ENCODE measurements at regions not wholly inside any gene's neighbourhood (a gene's known extent, or its start where the extent isn't known, plus 50 kb on each side); places are given as distances from the start of the nearest gene placed in this dataset.

DNA sequence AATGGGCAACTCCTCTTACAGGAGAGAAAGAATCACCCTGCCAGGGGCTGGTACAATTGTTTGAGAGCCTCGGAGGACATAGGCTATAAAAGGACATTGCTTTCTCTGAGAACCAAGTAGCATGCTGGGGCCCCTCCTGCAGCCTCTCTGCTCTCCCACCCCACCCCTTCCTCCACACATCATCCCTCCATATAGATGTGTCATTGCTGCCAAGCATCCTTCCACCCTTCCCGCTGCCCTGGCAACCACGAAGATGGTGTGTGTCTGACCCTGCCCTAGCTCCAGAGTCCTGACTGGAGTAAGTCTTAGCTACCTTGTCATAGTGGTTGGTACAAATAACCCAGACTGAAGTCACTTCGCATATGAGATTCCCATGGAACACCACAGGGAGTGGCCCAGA lies 129.7 kb downstream of the SNX5 start:
- intact Hi-C loops (cut with micrococcal nuclease), result no loop called here
- H3K27ac ChIP-seq (replicated peaks), result no peak overlapping the region
- H3K4me3 ChIP-seq, result no peak overlapping the region
- no peaks in the 10 kb centered on the region for H3K27me3 ChIP-seq (ENCODE audit: low read depth)
- no peaks in the 10 kb centered on the region for H3K9me3 ChIP-seq (replicated peaks)
- peaks cover 52% of the 10 kb centered on the region for H3K4me1 ChIP-seq
- no peak for DNase-seq
- H3K36me3 ChIP-seq, result no peaks in the 10 kb centered on the region
- TF ChIP-seq, protein P1, sequence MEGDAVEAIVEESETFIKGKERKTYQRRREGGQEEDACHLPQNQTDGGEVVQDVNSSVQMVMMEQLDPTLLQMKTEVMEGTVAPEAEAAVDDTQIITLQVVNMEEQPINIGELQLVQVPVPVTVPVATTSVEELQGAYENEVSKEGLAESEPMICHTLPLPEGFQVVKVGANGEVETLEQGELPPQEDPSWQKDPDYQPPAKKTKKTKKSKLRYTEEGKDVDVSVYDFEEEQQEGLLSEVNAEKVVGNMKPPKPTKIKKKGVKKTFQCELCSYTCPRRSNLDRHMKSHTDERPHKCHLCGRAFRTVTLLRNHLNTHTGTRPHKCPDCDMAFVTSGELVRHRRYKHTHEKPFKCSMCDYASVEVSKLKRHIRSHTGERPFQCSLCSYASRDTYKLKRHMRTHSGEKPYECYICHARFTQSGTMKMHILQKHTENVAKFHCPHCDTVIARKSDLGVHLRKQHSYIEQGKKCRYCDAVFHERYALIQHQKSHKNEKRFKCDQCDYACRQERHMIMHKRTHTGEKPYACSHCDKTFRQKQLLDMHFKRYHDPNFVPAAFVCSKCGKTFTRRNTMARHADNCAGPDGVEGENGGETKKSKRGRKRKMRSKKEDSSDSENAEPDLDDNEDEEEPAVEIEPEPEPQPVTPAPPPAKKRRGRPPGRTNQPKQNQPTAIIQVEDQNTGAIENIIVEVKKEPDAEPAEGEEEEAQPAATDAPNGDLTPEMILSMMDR (IDR thresholded peaks at IDR 0.05; ENCODE audit: borderline replicate concordance), result no peak

DNA sequence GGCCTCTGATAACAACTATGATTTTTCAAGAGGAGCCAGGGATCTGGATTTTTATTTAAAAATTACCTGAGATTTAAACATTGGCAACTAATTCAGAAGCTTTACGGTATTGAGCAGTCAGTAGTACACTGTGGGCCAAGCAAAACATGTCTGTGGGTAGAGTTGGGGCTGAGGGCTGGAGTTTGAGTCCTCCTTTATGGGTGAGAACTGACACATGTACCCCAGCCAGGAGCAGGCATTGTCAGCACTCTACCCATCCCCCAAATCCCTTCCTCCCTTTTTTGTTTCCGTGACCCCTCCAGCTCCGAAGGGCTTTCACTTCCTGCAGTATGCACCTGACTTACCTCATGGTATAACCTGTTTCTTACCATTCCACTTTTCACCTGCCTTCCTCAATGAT lies 131.4 kb downstream of the SNX5 start:
- Histone ChIP-seq H3K27me3 (ENCODE audit: low read depth) (no peaks in the 10 kb centered on the region), H3K27ac (replicated peaks) (peak overlapping the region; percentile 91), H3K4me3 (no peak overlapping the region), H3K36me3 (no peaks in the 10 kb centered on the region), H3K9me3 (replicated peaks) (no peaks in the 10 kb centered on the region), H3K4me1 (peaks cover 35% of the 10 kb centered on the region)
- intact Hi-C loops (cut with micrococcal nuclease), result no loop called here
- DNase-seq, result no peak
- TF ChIP-seq, protein P1 (IDR thresholded peaks at IDR 0.05; ENCODE audit: borderline replicate concordance), result no peak

DNA sequence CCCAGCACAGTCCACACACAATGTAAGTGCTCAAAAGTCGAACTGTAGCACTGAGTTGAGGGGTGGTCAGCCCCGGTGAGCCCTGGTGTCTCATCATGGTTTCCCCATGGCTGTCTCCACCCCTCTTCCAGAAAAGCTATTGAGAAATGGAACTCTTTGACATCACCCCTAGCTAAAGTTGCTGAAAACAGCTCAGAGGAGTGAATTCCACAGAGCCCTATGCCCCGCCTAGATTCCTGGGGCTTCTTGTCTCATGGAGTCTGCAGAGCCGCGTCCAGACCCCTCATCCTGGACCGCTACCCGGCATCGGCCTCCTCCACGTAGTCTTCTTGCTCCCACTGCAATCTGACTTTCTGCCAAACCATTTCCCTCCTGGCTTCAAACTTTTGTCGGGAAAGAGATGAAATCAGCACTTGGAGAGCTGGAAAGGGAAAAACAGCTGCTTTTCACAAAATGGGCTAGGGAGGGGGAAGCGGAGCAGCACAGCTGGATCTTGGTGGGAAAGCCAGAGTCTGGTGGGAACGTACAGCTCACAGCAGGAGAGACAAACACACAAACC lies 132.2 kb downstream of the SNX5 start:
- H3K4me3 ChIP-seq, result no peak overlapping the region
- no peaks in the 10 kb centered on the region for H3K9me3 ChIP-seq (replicated peaks)
- no peaks in the 10 kb centered on the region for H3K36me3 ChIP-seq
- TF ChIP-seq, protein P1 (IDR thresholded peaks at IDR 0.05; ENCODE audit: borderline replicate concordance), result no peak
- intact Hi-C loops (cut with micrococcal nuclease), result no loop called here
- DNase-seq, result peak; percentile 87
- no peaks in the 10 kb centered on the region for H3K27me3 ChIP-seq (ENCODE audit: low read depth)
- H3K4me1 ChIP-seq, result peaks cover 33% of the 10 kb centered on the region
- peak overlapping the region; percentile 91 for H3K27ac ChIP-seq (replicated peaks)

DNA sequence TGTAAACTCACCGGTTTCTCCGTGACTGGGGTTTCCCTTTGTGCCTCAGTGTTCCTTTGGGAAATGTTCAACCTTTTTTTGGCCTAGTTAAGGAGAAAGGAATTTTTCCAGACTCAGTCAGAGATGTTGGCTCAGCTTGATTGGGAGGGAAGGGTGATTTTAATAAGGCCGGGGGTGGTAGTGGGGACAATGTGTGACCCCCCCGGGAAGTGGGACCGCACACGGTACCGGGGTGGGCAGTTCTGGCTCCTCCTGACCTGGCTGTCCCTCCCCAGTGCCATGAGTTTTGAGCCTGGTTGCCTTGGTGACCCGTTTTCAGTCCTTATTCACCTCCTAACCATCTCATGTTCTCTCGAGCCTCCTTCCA lies 132.7 kb downstream of the SNX5 start:
- no peaks in the 10 kb centered on the region for H3K36me3 ChIP-seq
- H3K4me3 ChIP-seq, result no peak overlapping the region
- no peaks in the 10 kb centered on the region for H3K27me3 ChIP-seq (ENCODE audit: low read depth)
- peaks cover 31% of the 10 kb centered on the region for H3K4me1 ChIP-seq
- H3K27ac ChIP-seq (replicated peaks), result peak overlapping the region; percentile 91
- intact Hi-C loops (cut with micrococcal nuclease), result no loop called here
- DNase-seq, result no peak
- TF ChIP-seq, protein P1 (IDR thresholded peaks at IDR 0.05; ENCODE audit: borderline replicate concordance), result no peak
- no peaks in the 10 kb centered on the region for H3K9me3 ChIP-seq (replicated peaks)

- Histone ChIP-seq H3K36me3 (no peaks in the 10 kb centered on the region), H3K4me1 (peaks cover 31% of the 10 kb centered on the region), H3K27me3 (ENCODE audit: low read depth) (no peaks in the 10 kb centered on the region), H3K9me3 (replicated peaks) (no peaks in the 10 kb centered on the region), H3K4me3 (no peak overlapping the region), H3K27ac (replicated peaks) (peak overlapping the region; percentile 91)
- TF ChIP-seq, protein P1 (IDR thresholded peaks at IDR 0.05; ENCODE audit: borderline replicate concordance), result no peak
- intact Hi-C loops (cut with micrococcal nuclease), result no loop called here
- peak; percentile 45 for DNase-seq
These were observed 133.2 kb downstream of the SNX5 start for GRCh38 chr20:17835240-17835933.

All from left ventricle myocardium inferior (tissue), 1 donor.